EH (cell line): ENCODE measurements at regions not wholly inside any gene's neighbourhood (a gene's known extent, or its start where the extent isn't known, plus 50 kb on each side); places are given as distances from the start of the nearest gene placed in this dataset.
"Not testable (repeated sequence)": the region's sequence is repeated elsewhere in the genome, so short reads cannot be mapped to it uniquely, and the experiment has no call there.

Experiments
- DNase-seq: peaks from one replicate; pipeline ENCODE4 v3.0.0-alpha.2; 2015; ENCODE audit warnings: low read depth

DNA sequence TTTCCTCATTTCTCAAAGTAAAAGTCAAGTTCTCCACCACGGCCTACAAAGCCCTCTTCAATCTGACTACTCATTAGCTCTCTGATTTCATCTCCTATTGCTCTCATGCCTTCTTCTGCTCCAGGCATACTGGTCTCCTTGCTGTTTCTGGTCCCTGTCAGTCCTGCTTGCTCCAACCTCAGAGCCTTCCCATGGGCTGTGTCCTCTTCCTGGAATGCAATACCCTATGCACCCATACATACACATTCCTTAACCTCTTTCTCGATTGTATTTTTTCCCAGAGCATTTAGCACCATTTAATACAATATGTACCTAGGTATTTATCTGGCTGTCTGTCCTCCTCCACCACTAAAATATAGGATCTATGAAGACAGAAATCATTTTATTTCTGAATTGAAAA, 385.2 kb downstream of the GASK1B start:
- no peak for DNase-seq

DNA sequence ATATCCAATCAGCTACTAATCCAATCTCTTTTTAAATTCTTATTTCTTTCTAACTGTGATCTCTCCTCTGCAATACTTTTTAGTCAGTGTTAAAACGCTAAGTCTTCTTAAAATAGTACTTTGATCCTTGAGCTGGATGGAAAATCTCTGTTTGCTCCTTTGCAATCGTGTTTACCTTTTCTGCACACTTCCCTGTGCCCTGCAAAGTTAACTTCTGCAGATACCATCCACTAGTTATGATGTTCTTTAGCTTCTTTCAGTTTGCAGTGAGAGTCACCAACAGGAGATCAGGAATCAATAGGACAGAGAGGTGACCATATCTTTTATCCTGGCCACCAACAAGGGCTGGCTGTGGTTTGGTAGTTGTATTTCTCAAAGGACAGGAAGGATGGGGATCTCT, 391.5 kb downstream of the GASK1B start:
- DNase-seq = no peak

DNA sequence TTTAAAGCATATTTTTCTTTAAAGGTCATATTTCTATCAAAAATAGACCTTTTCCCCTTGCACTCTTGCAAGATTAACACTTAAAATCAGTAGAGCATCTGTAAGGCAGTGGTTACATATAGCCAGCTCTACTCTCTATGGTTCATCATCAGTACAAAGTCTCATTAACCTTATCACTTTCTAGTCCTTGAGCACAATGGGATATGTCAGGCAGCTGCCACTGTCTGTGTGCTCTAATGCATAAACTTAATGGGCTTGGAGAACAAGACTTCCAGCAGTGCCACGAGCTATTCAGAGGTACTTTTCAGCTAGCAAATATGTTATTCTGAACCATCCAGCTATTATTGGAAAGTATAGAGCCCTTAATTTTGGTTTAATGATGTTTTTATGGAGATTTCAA, 393.7 kb downstream of the GASK1B start:
- no peak for DNase-seq

DNA sequence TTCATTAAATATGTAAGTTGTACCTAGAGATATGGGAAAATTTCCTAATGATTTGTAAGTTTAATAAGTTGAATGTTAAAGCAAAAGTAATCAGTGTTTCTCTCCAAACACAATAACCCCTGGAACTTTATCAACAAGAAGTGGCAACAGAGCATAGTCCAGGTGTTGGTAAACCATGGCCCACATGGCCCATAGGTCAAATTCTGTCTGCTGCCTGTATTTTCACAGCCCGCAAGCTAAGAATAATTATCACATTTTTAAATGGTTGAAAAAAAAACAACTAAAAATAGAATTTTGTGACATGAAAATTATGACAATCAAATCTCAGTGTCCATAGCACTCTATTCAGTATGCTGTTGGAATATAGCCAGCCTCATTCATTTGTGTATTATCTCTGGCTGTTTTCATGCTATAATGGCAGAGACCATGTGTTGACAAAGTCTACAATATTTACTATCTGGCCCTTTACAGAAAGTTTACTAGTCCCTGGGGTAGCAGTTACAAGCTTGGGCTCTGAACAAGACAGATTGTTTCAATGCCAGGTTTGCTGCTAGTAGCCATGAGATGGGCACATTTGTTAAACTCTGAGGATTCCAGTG, 395.8 kb downstream of the GASK1B start:
- DNase-seq = no peak

- DNase-seq = no peak
These were observed 396.9 kb downstream of the GASK1B start for GRCh38 chr4:157775971-157776370.

- DNase-seq = no peak
These were observed 399.9 kb downstream of the GASK1B start for GRCh38 chr4:157772907-157773306.

DNA sequence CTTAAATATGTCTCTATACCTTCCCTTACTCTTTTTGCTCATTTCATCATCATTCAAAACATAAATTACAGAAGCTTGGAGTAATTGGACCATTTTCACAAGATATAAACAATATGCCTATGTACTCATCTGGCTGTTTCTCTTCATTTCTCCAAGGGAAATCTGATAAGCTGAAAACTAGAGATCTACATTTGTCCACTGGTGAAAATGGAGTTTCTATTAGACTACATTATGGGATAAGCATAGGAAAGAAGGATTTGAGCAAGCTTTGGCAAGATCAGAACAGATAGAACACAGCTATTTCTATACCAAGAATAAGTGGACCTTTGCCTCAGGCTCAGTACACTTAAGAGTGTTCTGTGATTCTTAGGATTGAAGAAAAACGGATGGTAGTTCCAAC, 404.4 kb downstream of the GASK1B start:
- DNase-seq = no peak

DNA sequence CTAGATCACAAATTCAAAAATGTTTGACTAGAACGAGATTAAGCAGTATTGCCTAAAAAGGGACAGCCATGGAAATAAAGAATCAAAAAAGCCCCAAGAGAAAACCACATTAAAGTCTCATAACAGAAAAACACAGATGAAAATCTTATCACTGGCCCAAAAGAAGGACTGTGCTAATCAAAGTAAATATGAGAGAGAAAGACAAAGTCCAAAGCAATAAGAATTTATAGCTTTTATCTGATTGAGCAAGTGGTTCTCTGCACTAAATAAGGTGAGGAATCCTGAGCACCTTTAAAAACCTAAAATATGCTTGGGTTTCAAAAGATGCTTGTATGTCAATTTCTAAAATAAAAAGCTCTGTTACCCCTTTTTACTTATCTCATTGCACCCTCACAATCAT, 409.3 kb downstream of the GASK1B start:
- DNase-seq = no peak

GRCh38 chr4:157754410-157754809, 418.4 kb downstream of the GASK1B start:
- DNase-seq = no peak

- no peak for DNase-seq
These were observed 421.2 kb downstream of the GASK1B start for GRCh38 chr4:157751631-157752030.

DNA sequence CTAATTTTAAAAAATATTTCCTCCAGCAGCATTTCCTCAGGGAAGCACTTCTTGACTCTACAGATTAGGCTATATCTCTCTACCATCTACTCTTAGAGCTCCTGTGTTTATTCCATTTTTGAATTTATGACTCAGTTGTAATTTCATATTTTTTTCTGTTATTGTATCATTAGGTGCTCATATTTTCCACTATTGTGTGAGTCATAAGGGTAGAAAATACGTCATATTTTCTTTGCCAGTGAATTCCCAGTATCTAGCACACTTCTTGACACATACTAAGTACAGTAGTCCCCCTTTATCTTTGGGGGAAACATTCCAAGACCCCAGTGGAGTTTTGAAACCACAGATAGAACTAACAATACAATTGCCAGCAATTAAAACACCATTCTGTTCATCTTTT, 431.2 kb downstream of the GASK1B start:
- DNase-seq = no peak

DNA sequence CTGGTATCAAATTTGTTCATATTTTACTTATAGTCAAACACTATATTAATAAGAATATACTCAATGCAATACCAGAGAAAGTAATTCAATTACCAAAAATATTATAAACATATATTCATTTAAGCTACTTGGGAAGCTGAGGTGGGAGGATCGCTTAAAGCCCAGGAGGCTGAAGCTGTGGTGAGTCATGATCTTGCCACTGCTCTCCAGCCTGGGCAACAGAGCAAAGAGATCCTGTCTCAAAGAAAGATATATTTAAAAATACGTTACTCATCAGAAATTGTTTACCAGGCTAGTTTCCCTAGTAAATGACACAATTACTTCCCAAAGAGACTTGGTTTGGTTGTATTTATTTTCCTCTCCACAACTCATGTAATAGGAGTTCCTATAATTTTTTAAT, 433.6 kb downstream of the GASK1B start:
- no peak for DNase-seq

- DNase-seq = no peak
These were observed 444.6 kb downstream of the GASK1B start for GRCh38 chr4:157728215-157728614.

DNA sequence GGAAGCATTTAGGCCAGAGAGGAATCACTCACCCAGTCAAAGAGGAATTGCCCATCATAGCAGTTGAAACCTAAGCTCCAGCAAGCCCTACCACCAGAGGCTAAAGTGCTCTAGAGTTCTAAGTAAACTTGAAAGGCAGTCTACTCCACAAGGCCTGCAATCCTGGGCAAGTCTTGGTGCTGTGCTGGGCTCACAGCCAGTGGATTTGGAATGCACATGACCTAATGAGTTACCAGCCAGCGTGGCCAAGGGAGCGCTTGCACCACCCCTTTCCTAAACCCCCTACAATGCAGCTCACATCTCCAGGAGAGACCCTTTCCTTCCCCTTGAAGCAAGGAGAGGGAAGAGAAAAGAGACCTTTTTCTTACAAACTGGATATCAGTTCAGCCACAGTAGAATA, 445.7 kb downstream of the GASK1B start:
- DNase-seq = no peak

- no peak for DNase-seq
These were observed 450.7 kb downstream of the GASK1B start for GRCh38 chr4:157722146-157722545.

DNA sequence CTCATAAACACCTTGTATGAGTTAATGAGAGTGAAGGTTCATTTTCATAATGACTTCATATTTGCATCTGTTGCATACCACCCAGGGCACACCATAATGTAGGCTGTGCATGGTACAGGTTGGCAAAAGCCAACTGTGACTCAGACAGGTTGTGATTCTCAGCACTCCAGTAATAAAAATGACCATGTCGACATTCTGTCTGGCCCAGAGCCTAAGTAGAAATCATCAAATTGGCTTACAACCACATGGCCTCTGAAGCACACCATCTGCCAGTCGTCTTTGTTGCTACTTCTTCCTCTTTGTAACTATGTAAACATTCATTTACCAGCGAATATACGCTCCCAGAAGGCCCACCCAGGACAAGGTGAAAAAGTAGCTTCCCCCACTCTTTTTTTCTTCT, 459.5 kb downstream of the GASK1B start:
- no peak for DNase-seq

- no peak for DNase-seq
These were observed 466.7 kb downstream of the GASK1B start for GRCh38 chr4:157706155-157706554.

DNA sequence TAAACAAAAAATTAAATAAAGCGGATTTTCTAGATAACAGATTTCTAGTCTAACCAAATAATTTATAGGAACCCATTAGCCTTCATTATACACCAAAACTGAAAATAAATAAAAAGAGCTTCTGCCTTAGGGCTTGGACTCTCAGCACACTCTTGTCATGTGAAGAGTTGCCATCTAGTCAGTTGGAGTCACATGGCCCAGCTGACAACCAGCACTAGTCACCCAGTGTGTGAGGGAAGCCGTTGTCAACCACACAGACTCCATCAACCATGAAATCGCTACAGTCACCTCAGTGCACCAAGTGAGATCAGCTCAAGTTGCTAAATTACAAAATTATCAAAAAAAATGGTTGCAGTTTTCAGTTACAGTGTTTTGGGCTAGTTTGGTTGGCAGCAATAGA, 470.0 kb downstream of the GASK1B start:
- DNase-seq = no peak

DNA sequence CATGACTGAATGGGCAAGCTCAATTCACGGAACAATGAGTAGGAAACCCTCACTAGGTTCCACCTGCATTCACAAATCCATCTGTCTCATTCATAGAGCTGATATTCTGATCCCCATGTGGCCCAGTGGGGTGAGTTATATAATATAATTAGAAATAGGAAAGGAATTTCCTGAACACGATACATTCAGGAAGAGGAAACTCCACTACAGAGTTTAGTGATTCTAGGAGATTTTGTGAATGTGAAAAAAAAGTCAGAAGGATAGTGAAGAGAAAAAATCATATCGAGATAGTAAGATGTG, 471.2 kb downstream of the GASK1B start:
- DNase-seq = no peak

DNA sequence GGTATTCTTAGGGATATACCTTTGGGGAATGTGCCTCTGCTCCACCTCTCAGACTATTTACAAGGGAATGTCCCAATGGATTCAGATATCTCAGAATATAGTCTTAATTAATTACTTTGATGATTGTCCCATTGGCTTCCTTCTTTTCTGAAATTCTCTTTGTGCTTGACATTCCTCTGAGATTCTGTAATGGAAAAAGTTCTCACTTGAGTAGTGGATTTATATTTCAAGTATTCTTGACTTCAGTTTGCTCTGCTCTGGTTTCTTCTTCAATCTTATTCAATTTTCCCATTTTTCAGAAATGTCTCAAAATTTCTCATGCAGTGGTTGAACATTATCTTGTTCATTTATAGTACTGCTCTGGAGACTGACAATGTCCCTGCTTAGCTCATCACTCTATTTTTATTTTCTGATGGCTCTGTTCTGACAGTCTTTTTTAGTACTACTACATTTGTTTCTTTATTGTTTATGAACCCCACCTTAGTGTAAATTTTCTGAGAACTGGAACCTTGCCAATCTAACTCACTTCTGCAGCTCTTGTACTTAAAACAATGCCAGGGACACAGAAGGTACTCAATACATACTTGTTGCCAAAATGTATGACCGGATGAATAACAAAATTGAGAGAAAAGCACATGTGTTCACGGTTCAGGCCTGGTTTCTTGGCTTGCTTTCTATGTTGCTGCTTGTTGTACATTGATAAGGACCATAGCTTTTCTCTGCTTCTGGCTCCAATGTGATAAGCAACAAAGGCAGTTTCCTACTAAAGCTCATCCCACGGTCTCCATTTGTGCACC, 471.7 kb downstream of the GASK1B start:
- DNase-seq = no peak

DNA sequence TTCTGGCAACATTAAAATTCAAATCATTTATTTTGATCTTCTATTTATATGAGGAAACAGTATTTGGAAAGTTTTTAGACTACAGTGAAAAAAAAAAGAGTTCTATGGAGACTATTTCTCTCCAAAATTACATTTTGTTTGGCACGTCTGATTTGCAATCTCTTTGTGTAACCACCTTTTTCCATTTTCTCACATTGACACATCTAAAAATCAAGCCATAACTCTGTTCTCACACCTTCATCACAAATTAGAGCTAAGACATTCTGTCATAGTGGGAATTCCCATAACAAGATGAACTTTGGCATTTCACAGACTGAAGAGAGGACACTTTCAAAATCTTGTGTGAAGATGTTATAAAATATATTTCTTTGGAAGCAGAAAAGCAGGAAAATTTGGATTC, 468.9 kb downstream of the GRIA2 start:
- no peak for DNase-seq

DNA sequence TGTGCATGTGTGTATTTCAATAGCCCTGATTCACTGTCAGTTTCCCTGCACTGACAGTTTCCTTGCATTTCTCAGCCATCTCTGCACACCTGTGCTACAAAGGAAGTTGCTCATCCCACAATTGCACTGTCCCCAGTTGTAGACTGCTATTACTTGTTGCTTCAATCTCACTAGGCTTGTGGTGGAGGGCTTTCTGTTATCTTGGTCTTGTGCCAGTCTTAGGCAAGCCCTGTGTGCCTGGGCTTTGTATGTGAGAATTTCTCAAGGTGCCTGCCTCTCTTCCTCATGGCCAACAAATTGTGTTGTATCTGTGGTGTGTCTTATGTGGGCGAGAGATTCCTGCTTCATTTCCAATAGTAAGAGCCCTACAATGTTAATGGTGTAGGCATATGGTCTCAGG, 467.4 kb downstream of the GRIA2 start:
- DNase-seq = no peak

DNA sequence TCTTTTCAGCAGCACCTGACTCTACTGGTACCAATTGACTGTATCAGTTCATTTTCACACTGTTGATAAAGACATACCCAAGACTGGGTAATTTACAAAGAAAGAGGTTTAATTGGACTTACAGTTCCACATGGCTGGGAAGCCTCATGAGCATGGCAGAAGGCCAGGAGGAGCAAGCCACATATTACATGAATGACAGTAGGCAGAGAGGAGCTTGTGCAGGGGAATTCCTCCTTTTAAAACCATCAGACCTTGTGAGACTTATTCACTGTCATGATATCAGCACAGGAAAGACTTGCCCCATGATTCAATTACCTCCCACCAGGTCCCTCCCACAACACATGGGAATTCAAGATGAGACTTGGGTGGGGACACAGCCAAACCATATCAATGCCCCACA, 458.8 kb downstream of the GRIA2 start:
- not testable (repeated sequence) for DNase-seq

- DNase-seq = no peak
These were observed 457.9 kb downstream of the GRIA2 start for GRCh38 chr4:157678478-157678877.
